CD4-positive, alpha-beta T cell treated with Interleukin-15 for 1 hour (primary cell): ENCODE measurements at regions not wholly inside any gene's neighbourhood (a gene's known extent, or its start where the extent isn't known, plus 50 kb on each side); places are given as distances from the start of the nearest gene placed in this dataset.
"Not testable (repeated sequence)": the region's sequence is repeated elsewhere in the genome, so short reads cannot be mapped to it uniquely, and the experiment has no call there.

Experiments used
- DNase-seq: peaks from one replicate; pipeline ENCODE4 v3.0.0-alpha.2; 2020

DNA sequence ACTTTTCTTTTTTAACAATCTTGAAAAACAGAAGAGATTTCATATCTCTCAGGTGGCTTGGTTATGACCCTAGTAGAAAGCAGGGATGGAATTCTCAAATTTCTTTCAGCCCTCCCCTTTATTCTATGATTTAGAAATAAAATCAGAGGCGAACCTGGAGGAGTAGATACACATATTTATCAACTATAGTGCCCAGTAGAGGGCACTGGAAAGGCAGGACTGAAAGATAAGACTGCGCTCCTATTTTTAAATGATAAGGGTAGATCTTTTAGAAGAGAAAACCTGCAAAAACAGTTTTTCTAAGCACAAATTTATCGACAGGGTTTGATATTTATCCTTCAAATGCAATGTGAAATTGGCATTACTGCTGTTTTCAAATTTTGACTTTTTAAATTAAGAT, 1296.6 kb downstream of the EPHA7 start:
- DNase-seq: no peak

DNA sequence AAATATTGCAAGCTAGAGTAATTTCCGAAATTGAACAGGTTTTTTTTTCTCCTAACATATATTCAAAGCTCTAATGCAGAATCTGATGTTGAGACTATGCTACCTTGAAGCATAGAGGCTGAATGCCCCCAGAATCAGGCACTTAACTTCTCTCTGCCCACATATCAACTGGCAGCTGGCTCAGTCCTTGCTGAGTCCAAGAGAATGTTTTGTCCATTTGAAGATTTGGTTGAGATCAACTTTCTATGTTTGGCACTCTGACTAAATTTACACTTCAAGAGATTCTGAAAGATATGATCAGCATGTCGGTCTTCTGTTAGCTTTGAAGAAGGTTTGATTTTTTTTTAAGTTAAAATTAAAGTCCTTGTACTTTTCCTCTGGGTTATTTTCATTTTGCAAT, 1298.1 kb downstream of the EPHA7 start:
- DNase-seq: no peak

DNA sequence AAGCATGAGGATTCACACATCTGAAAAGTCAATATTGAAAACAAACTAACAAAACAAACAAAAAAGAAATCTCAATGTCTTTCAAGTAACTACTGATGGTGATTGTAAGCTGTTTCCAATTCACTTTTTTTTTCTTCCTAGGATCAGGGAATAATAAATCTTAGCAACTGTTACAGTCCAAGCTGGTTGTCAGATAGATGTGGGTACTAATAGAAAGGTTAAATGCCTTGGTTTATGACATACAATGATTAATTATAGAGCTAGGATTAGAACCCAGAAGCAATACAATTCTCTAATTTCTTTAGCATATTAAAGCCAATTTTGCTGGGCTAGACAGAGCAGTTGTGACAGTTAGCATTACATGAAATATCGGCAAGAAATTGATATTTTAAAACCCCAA, 1301.6 kb downstream of the EPHA7 start:
- no peak for DNase-seq

DNA sequence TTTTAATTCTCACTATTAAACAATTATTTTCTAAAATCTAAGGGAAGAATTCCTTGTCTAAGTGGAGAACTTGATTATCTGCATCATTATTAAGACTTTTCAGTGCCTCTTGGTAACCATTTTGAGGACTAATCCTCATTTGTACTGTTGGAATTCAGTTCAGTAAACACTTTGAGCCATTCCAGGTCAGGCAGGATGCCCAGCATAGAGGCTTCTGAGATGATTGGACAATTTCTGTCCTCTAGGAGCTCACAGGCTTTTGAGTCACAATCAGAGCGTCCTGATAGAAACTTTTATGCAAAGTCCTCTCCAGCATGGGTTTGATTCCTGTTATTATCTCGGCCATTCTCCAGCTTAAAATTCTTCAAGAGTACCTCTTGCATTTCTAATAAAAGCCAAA, 1304.6 kb downstream of the EPHA7 start:
- no peak for DNase-seq

DNA sequence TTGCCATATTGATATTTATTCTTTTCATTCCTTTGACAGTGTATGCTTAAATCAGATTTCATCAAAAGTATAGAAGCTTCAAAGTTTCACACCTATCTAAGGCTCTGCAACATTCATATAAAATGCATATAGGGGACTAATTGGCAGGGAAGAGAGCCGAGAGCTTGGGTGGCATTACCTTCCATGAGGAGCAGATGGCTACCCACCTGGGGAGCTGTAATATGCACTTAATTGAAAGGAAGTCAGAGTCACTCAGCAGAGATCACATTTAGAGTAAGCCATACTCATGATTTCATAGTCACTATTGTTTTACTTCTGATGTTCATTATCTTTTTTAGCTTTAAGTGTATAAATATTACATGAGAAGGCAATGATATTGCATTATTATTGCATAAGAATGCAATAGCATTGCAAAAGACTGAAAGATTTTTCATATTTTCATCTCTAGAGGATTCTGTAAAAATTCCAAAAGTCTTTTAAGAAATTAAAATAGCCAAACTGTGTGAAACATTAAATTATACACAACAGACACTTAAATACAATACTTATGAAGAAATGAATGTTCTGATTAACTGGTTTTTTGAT, 1305.2 kb downstream of the EPHA7 start:
- DNase-seq: no peak

DNA sequence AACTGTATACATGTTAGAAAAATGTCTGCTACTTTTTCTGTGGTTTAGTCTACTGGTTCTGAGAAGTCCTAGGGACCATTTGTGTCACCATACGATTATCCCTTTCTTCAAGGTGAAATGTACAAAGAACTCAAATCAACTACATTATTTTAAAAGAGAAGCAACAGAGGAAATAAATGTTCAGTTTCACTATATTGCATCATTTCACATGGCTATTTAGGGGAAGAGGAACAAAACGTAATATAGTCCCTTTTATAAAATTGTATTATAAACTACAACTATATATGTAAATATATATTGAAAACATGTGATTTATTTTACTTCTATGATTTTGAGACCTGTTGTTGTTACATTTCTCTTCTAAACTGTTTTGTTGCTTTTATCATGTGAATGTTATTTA, 1308.0 kb downstream of the EPHA7 start:
- DNase-seq: no peak

DNA sequence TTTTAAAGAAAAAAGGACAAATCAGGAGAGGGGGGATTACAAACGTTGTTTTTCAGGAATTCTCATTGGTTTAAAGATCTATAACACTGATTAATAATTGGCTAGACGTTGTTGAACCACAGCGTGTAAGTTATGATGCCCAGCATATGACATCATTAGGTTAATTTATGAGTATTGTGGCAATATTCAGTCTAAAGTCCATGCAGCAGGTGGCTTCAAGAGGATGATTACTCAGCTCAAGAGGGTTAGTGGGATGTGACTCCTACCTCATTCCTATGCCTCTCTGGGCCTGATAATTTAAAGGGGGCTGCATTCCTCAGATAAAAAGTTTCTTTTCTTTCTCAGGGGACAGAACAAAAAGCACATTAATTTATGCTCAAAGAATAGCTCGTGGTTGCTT, 1309.0 kb downstream of the EPHA7 start:
- no peak for DNase-seq

DNA sequence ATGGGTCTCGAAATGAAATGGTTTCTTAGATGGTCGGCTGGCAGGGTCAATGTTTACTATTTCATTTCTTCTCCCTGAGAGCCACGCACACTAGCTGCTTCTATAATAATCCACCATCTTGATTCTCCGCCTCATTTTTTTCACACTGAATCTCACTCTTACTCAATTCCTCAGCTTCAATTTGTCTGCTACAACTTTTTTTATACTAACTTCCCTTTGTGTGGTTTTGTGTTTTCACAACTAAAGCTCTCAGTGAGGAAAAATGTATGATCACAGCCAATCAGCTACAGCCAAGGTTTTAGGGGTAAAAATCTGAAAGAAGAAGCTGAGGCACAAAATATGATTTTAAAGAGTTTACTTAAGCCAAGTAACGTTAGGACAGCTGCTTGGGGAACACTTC, 1309.4 kb downstream of the EPHA7 start:
- no peak for DNase-seq

DNA sequence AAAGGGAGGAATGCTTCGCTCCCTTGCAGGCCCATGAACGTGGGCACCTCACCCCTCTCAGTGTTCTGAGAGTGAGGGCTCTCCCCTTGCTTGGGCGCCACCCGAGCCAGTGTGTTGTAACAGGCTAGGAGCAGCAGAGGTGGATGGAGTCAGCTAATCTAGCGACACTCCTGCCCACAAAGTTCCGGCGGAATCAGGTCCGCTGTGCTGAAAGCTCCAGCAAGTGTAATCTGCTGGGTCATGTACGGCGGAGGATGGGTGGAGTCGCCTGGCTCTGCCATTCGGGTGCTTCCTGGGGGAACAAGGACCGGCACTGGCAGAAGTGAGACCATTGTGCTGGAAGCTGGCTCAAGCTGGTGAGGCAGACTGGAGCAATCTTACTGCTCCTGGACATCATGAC, 1310.1 kb downstream of the EPHA7 start:
- no peak for DNase-seq

DNA sequence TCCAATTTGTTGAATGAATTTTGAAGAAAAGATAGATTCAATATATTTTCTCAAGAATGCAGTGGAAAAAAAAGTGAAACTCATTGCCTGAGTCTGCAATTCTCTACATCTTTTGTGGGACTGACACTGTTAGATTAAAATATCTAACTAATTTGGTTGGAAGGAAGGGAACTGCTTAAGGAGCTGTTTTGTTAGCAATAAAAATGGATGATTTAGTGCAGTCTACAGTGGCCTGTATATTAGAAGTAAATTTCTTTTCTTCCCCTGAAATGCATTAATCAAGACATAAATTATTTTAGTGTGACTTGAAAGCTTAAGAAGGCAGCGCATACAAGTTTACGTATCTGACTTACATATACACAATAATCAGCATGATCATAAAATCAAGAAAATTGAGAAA, 1332.6 kb downstream of the EPHA7 start:
- DNase-seq: no peak

DNA sequence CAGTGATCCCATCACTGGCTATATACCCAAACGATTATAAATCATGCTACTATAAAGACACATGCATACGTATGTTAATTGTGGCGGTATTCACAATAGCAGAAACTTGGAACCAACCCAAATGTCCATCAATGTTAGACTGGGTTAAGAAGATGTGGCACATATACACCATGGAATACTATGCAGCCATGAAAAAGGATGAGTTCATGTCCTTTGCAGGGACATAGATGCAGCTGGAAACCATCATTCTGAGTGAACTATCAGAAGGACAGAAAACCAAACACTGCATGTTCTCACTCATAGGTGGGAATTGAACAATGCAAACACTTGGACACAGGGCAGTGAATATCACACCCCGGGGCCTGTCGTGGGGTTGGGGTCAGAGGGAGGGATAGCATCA, 1335.4 kb downstream of the EPHA7 start:
- not testable (repeated sequence) for DNase-seq

DNA sequence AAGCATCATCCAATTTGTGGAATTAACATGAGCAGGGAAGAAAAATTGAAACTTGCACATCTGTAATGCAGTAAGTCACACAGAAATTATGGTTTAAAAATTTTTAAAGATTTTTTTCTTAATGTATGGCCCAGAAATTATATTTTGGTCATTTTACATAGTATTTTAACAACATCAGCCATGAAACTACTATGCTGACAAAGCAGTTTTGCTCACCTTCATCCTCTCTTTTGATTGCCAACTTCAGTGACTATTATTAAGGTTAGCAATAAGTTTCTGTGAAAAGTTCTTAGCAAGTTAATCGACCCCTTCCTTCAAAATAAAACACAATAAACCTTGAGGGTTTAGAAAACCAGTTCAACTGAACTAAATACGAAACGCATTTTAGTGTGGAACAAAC, 1347.0 kb downstream of the EPHA7 start:
- DNase-seq: no peak

DNA sequence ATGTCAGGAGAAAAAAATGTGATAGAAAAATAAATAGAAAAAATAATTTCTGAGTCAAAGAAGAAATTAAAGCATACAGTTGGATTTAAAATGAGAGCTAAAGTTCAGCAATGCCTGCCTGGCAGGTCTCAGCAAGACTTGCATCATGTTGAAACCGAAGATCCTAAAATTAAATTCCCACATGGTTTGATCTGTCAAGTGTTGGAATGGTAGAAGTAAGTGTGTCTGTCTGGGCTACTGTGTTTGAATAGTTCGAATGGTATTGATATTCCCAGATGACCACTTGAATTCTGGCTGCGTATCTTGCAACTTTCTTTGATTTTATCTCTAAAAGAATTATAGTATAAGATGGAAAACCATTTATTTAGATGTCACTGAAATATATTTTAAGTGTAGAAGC, 1349.6 kb downstream of the EPHA7 start:
- DNase-seq: no peak

DNA sequence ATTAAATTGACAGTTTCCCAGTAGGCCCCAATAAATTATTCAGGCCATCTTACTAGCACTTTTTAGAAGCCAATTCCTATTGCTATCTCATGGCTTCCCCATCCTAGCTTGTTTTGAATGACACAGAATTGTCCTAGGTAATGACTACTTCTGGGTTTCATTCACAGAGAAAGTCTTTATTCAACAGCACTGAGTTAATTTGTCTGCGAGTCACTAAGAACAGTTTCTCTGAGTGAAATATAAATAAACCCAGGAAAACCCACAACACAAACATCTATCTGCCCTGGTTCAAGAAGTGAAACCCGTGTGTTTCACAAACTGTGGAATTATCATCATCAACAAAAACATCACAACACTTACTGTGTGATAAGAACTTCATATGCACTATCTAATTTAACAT, 1366.8 kb downstream of the EPHA7 start:
- no peak for DNase-seq

DNA sequence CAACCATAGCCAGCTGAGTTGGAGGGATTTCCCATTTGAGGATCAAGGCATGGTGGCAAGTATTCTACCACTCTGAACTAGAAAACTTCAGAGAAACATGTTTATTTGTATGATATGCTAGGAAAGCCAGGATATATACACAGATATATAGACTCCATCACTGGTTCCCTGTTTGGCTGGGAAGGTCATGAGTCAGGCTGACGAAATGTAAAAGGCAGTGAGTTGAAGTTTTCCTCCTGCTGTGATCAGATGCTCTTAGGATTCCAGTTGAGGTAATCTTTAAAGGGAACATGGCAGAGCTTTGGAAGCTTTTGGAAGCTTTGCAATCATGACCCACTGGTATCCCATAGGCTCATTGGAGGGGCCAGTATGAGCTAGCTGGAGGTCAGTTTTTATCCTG, 1369.1 kb downstream of the EPHA7 start:
- DNase-seq: no peak

DNA sequence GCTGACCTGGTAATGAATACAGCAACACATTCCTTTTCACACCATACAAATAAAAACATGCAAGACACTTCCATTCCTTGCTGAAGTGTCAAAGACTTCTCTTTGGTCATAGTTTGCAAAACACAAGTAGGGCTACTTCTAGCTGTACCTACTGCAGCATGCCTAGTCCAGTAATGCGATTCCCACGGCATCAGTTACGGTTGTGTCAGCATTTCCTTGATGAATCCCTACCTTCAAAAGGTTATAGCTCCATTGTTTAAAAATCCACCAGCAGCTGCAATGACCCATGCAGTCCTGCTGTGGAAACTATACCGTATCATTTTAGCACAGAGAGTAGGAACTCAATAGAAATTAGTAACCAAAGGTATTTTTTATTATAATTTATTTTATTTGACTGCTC, 1371.5 kb downstream of the EPHA7 start:
- DNase-seq: no peak

DNA sequence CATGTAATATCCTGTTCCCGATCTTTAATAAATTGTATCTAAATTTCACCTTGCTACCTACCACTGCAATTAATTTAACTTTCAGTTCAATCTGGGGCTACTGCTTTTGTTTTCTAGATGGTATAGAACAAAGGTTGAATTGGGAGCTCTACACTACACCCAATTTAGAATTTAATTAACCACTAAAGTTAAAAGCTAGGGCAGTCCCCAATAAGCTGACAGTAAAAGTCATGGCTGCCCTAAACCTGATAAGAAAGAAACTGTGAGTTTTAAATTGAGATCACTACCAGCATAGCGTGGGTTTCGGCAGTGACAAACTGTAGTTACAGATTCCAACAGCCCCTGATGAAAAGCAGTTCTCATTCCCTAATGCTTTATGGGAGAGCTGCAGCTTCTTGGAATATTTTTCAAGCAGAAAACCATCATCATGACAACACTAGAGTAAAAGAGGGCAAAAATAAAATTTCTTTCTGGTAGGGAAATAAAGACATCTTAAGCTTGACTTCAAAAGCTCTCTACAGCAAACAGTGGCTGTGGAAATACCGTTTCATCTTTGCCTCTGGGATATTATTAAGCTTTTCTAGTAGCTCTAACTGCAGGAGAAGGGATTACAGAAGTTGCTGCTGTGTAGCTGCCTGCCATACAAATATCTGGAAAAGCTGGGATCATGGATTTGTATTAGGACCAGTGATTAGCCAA, 1372.1 kb downstream of the EPHA7 start:
- DNase-seq: no peak

DNA sequence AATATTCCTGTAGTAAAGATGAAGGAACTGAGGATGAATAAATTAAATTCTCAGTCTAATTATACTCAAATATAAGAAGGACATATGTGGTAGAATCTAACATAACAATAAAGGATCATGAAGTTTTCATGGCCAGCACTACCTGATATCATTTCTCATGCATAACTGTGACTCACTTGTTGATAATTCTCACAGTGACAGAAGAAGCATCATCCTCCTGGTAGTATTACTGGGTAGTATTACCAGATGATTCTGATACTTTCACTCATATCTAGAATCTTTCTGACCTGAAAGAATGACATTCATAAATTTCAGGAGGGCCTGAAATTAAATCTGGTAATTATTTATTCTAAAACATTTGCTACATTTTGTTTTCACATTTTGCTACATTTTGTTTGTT, 1375.0 kb downstream of the EPHA7 start:
- DNase-seq: no peak

DNA sequence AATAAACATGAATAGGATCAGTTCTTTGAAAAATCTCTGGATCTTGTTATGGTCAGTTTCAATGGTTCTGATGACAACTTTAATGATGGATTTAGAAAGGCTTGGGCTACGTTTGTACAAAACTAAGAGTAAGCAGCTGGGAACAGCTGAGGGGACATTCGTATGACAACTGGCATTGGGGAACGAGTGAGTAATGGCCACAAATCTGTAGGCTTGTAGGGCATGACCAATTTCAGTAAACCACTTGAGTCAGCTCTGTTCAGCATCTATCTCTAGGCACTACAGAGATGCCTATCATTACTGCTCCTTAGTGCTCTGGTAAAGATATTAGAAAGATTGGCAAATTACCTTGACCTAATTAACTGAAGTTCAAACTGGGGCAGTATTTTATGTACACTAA, 1375.6 kb downstream of the EPHA7 start:
- DNase-seq: no peak

DNA sequence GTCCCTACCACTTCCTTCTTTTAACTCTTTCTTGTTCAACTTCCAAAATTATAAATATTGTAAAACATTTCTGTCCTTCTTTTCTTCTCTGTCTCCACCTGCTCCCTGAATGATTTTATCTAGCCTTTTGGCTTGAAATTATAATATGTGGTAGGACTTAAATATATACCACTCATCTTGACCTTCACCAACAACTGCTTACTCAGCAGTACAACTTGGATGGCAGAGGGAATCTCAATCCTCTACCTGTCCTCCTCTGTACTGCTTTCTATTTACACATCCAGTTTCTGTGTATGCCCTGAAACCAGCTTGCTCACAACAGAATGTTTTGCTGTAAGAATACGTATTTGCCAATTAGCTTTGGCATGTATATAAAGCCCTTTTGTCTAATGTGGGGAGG, 1392.5 kb downstream of the EPHA7 start:
- no peak for DNase-seq

DNA sequence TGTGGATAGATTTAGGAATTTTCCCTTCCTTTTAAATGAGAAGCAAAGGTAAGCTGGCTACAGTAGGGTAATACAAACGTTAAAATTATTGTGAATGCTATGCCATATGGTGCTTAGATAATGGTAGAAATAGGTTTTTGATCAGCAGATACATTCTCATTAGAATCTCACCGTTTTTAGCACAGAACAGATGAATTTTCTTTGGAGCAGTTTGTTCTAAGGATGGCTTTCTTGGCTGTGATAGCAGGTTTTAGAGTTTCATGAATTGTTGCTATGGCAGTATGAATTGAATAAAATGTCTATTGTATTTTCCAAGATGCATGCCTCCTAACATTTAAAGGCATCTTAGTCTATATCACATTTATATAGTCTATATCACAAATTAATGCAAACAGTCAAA, 1394.5 kb downstream of the EPHA7 start:
- DNase-seq: no peak

DNA sequence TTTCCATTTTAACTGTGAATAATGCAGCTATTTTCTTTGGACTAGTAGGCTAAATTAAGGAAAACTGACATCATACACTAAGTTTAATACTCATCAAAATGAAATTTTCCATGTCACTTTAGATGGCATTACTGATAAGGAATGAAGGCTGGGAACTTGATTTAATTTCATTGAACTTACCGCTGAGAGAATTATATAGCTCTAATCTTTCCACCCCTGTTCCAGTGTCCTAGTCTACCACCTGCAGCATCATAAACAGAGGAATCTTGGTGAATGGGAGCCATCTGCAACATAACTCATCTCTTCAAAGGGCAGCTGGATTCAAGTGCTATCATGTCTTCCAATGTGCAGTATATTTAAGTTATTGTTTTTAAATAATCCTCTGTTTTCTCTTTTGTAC, 1395.2 kb downstream of the EPHA7 start:
- DNase-seq: no peak

DNA sequence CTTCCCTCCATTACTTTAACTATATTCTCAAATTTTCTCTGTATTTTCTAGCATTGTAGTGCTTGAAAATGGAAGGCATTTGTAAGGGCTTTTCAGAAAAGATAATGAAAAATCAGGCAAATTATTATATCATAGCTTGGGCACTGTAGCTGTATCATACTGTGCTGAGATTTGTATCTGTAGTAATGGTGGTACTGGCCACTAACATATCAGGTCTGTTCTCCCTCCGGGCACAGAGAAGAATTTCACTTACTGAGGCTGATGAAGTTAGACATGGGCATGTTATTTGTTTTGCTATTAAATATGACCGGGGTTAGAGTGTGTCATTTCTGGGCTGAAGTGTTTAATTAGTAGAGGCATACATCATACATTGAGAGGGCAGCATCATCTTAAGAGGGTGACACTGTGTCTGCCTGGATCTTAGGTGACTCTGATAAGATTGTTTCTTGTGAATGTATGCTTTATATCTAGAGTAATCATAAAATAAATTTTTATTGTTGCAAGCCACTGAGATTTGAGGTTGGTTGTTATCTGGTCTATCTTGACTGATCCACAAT, 1395.9 kb downstream of the EPHA7 start:
- DNase-seq: no peak

DNA sequence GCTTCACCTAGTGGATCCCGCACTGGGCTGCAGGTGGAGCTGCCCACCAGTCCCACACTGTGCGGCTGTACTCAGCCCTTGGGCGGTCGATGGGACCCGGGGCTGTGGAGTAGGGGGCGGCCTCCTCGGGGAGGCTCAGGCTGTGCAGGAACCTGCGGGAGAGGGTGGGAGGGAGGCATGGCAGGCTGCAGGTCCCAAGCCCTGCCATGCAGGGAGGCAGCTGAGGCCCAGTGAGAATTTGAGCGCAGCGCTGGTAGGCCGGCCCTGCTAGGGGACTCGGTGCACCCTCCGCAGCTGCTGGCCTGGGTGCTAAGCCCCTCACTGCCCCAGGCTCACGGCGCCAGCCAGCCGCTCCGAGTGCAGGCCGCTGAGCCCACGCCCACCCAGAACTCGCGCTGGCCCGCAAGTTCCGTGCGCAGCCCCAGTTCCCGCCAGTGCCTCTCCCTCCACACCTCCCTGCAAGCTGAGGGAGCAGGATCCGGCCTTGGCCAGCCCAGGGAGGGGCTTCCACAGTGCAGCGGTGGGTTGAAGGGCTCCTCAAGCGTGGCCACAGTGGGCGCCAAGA, 1407.6 kb downstream of the EPHA7 start:
- no peak for DNase-seq
